NCI-H2029 treated with DMSO at 0.1 percent for 48 hours (cell line): ENCODE measurements at regions not wholly inside any gene's neighbourhood (a gene's known extent, or its start where the extent isn't known, plus 50 kb on each side); places are given as distances from the start of the nearest gene placed in this dataset.
"Not testable (repeated sequence)": the region's sequence is repeated elsewhere in the genome, so short reads cannot be mapped to it uniquely, and the experiment has no call there.

Experiments used
- DNase-seq: peaks from one replicate; lab custom pipeline; 2025; lab: John Stamatoyannopoulos, UW

DNA sequence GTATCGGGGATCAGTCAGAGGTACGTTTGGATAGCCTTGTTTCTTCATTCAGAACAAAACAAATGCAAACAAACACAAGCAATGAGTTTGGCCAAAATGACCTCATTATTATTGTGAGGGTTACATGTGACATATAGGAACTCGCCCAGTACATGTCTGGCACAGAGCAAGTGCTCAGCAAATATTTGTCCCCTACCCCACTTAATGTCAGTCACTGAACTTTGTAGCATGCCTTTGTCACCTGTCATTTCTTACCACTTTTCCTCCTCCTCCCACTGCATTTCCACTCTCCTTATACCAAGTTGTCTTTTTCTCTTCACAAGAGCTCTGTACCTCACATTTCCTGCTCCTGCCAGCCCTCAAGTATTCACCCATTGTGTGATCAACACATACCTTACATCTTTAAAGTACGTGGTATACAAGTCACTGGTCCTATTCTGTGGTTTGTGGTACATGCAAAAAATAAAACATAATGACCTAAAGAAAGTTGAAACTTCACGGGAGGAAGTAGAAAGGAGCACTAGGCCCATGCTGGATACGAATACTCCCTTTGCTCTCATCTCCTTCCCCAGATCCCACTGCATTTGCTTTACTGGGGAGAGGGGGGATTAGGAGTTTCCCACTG, 236.0 kb downstream of the INHBA start:
- no peak for DNase-seq

DNA sequence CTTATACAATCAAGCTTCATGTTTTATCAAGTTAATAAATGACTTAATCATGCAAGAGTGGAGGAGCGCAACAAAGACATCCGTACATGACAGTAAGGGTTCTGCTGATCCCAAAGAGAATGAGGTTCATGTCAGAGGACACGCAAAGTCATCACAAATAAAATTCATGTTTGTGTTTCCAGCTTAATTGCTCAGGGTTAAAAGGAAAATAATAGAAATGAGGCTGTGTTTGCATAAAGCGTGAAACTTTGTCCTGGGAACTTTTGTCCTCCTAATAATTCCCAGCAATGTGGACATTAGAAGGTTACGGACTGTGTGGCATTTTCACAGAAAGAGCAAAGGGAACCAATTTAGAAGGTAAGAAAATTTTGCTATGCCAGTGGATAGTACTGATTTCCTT, 237.3 kb downstream of the INHBA start:
- DNase-seq: no peak

DNA sequence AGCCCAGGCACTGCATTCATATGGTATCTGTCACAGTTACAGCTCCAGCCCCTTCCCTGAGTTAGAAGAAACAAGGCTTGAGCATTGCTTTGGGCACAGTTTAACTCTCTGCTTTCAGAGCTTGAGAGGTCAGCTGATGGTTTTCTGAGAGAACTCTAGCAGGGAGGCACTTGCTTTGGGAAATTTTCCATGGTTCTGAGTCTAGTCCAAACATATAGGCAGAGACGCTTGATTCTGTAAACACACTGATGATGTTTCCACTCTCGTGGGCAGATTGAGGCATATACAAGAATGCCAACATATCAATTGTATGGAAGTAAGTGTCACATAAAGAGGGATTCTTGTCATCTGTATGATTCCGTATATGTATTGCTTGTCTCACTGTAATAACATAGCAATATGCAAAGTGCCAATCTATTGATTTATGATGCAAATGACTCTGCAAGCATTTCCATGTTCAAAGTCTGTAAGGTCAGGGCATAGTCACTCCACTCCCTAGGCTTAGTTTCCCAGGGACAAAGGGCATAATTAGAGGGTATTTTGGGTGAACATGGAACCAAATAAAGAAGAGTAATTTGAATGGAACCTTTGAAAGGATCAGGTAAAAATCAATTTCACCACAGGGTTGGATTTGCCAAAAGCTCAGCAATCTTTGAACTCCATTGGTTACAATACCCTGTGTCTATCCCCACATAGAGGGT, 239.0 kb downstream of the INHBA start:
- no peak for DNase-seq

DNA sequence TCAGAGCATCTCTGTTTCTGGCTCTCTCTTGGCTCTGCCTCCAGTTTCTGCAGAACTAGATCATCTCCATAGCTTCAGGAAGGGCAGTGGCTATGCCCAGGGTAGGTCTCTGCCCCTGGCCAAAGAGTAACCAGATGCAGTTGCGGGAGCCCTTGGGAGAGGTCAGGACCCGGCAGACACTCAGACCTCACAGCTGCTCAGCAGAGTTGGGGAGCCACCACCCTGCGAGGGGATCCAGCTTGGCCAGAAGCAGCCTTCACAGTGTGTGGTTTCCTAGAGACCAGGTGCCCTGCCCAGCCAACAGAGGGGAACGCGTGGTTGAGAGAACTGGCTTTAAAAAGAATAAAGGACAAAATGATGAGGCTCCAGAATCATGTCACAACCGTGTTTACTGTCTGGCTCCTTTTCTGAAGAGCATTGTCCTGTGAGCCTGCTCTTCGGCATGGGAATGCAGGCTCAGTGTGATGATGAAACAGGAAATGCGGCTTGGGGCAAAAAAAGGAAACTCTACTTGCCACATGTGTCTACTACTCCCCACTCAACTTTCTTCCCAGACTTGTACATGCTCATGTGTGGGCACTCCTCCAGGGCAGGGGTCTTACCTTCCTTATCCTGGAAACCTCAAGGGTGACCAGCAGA, 243.1 kb downstream of the INHBA start:
- no peak for DNase-seq

DNA sequence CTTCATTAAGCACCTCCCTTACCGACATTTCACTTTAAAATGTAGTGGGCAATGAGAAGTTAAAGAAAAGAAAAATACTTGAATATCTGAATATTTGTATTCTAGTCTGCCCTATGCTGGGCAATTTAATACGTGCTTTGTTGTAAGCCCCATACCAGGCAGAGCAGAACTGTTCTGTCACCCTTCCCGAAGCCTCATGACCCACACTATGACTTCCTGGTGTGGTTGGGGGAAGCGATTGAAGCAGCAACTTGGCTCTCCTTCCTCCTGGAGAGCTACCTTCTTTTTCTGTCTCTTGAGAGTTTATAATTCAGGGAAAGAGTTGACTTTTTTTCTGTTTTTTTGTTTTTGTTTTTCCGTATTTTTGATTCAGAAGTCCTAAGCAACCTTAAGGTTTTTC, 243.7 kb downstream of the INHBA start:
- no peak for DNase-seq

DNA sequence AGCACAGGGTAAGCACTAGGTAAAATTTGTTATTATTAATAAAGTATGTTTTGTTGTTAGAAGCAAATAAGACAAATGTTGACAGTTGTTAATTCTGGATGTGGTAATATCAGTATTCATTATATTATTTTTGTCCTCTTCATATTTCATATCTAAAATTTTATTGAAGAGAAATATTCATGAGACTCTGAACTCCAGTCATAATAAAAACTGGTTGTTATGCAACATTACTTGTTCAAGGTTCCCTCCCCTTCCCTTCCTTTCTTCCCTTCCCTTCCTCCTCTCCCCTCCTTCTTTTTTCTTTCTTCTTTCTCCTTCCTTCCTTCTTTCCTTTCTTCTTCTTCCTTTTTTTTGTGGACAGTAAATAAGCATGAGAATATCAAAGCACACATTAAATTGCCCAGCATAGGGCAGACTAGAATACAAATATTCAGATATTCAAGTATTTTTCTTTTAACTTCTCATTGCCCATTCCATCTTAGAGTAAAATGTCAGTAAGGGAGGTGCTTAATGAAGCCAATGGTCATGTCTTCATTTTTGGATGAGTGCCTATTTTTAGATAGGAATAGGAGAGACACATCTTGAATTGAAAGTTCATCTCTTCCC, 245.0 kb downstream of the INHBA start:
- DNase-seq: no peak

DNA sequence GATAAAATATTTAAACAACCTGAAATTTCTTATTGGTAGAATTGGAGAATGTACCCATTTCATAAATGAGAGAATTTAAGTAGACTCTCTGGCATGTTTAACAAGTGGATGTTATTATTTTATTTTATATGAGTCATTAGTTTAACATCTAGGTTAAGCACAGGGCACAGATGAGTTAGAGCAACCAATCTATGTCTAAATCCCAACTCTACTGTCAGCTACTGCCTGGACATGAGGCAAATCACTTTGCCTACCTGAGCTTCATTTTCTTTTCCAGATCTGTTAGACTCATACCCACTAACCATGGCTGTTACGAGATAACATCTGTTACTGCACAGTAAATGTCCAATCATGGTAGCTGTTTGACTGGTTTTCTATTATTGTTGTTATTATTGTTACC, 251.1 kb downstream of the INHBA start:
- no peak for DNase-seq

DNA sequence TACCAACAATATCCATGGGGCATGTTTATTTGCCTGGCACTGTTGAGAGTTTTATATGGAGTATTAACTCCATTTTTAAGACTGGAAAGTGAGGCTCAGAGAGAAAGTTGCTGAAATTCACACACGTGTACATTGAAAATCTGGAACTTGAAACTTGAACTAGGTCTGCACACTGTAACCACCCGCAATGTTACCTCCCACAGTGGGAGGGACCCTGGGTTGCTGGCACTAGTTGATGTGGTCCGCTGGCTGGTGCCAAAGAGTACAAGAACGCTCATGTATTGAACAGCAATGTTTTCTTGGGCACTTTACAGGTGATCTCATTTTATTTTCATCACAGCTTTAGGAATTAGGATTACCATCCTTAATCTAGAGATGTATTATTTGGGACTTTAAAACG, 253.2 kb downstream of the INHBA start:
- no peak for DNase-seq

DNA sequence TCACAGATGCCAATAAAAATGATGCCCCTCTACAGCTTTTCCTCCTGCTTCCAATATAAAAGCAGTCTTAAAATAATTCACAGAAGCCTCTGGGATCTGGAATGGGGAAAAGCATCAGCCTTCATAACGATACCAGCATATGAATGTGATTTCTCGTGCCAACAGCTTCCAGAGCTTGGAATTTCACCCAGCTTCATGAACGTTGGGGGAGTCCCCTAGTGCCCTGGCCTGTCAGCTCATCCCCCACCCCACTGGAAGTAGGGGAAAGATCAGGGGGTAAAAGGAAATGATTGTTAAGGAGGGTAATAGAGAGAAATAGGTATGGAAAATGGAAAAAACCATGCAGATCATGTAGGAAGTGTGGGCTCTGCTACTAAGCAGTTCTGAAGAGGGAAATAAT, 253.6 kb downstream of the INHBA start:
- DNase-seq: no peak

DNA sequence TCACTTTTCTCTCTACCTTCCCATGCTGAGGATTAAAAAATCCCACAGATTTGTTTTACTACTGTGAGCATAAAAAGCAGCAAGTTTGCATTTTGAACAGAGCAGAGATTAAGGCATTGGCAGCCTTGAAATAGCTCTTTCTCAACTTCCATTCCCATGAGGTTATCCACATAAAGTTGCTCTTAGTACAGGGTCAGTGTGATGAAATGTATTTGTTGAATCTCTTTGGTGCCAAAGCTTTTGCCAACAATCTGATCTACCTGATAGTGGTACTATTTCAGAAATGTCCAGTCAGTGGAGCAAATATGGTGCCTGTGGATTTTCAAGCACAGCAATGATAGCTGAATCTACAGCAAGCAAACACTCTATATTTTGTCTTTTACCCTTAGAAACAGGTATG, 254.8 kb downstream of the INHBA start:
- DNase-seq: no peak

DNA sequence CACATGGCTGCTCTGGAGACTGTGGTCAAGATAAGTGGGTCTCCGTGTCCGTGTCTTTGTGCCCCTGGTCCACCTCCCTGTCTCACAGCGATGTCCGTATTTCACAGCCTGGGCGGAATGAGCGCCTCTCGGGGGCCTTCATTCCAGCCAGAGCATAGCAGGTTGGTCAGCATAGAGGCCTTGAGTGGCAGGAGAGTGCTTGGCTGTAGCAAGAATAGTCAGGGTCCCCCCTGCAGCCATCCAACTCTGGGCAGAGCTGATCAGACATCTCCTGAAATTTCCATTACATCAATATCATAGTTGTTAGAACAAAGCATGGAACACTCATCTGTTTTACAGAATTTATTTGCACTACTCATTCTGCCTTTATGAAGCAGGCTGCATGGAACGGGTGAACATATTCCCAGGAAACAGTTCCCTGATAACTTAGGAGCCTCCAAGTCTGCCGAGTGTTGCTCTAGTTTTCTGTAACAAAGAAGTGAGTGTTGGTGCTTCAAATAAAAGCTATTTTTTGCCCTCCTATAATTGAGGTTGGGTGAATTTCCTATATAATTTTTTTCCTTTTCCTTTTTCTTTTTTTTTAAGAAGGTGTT, 255.3 kb downstream of the INHBA start:
- no peak for DNase-seq

DNA sequence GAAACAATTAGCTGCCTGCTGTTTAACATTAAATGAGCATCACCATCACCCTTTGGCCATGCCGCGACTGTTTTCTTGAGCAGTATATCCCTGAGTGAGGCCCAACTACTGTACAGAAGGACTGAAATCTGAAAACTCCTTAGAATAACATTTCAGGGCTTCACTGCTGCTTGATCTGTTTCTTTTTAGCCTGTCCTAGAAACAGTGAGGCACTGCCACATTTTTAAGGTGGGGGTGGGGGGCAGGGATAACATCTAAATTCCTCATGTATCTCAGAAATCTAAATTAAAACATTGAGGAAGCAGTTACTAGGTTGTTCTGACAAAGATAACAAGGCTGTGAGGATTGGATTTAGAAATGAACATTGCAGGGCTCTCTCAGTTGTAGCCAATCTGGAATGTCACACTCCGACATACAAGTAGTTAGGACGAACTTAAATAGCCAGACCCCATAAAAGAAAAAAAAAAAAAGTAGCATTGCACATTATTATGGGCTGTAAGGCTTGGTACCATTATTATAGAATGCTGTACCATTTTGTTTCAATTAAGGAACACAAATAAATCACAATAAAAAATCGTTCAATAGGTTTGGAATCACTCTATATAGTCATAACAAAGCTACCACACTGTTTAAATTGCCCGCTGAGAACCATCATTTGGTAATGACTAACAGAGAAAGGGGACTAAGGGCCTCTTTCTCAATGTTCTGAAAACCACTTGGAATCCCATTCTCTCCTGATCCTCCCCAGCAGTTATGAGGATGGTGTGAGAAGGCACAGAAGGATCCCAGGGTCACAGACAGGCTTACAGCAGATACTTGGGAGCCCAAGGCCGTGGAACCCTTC, 256.1 kb downstream of the INHBA start:
- DNase-seq: no peak

DNA sequence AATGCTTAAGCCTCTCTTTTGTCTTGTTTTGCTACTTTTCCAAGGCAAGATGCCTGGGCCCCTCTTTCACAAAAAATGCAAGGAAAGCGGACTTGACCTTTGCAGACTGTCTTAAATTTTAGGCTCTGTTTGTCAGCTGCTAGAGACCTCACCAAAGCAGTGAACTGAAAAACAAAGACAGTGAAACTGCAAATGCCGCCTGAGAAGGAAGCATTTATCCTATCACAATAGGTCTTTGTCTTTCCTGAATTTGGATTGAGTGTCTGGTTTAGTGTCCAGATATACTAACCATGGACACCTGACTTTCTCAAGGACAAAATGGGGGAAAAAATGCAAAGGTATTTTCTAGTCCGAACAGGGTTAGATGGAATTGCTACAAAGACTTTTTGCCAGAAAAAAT, 256.9 kb downstream of the INHBA start:
- DNase-seq: no peak

DNA sequence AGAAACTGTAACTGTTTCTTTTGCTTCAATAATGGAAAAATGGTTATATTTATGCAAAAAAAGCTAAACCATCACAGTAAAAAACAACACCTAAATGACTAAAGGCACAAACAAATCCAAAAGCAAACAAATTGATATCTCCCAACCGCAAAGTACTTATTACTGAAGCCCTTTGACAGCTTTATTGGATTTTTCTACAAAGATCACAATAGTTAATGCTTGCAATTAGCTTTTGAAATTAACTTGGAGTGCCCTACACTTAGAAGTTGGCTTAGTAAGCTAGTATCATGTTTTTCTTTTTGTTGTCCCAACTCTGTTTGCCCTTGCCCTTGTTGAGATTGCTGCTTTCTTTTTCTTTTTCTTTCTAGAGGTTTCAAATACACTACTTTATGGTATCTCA, 257.5 kb downstream of the INHBA start:
- no peak for DNase-seq

DNA sequence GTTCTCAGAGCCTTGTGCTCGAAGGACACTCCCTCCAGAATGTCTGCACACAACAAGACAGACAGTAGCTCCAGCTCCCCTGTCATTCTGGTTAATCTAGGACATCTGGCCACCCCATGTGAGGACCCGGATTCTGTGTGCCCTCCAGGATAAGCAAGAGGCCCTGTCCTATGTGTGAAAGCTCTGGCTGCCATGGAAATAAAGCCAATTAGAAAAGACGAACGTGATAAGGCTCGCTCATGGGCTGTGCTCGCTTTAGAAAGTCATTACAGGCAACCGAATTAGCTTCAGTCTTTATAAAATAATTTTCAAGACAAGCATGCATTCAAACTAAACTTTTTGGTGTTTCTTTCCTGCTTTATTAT, 263.4 kb downstream of the INHBA start:
- DNase-seq: no peak

DNA sequence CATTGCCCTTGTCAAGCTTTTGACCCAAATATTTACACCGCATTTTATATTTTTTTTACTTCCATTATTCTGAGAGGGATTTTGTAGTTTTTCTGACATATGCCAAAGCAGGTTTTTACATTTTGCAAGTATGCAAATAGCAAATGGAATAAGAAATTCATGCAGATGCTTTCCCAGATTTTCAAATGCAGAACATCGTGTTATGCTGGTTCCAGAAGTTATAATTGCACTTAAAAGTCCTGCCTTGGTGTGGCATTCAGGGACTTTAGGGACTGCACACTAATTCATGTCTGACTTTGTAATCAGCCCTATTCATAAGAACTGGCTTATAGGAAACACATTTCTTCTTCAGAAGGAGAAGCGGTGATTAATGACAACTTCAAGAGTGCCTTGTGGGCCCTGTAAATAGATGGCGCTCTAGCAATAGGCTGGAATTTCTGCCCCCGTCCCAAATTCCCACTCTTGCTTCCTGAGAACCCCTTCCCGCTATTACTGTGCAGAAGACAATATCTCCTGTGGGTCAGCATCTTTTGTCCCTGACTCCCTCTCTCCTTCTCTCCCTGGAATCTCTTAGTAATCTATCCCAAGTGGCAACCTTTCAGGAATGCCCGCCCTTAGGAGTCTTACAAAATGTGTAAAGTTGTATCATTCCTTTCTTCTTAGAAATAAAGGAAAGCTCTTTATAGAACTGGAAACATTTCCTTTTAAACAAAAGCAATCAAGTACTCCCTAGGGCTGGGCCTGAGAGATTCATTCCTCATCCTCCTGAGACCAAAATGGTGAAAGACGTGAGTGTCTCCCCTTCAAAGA, 264.0 kb downstream of the INHBA start:
- no peak for DNase-seq

DNA sequence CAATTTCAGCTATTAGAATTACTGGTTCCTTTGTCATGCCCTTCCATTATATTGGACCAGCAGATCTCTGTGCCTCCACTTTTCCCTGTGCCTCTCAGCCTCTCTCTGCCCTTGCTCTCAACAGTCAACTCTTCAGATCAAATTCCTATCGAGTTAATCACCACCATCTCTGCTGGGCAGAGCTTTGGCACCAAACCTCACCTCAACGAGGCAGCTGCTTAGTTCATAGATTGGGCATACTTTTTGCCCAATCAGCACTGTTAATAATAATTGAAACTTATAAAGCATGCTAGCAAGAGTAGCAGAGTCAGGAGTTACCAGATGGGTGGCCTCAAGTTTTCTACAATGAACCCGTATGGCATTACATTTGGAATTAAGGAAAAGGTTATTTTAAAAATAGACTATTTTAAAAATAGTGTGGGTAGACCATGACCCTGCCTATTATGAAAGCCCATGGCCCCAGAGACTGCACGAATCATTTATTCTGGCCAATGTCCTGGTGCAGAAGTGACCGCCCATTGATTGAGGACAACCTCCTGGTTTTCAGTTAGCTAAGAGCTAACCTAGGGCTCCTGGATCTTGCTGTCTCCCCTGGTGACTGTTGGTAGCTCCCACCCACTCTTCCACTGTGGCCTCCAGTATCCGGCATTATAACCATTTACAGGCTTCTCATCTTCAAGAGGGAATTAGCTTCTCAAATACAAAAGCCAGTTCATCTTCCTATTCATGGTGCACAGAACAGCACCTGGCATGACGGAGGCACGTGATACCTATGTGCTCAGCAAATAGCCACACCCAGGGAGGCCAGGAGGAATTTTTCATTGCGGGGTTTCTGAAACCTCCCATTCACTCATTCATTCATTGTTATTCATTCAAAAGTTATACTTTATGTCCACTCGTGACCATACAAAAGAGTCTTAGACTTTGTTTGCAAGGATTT, 265.4 kb downstream of the INHBA start:
- DNase-seq: no peak

DNA sequence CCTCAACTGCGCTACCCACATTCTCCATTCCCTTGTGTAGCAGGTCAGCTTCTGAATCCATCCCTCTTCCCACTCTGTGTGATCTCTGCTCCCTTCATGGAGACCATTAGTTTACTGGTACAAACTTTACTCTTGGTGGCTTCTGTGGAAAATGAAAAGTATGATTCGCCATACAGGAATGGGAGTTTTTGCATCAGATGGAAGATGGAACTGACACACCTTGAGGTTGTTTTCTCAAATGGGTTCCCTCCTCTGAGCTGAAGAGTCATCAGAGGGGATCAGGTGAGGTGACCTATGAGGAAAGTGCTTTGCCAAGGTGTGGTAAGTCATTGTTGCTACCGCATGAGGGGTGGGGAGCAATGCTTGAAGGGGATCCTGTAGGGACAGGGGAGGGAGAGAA, 266.8 kb downstream of the INHBA start:
- no peak for DNase-seq

DNA sequence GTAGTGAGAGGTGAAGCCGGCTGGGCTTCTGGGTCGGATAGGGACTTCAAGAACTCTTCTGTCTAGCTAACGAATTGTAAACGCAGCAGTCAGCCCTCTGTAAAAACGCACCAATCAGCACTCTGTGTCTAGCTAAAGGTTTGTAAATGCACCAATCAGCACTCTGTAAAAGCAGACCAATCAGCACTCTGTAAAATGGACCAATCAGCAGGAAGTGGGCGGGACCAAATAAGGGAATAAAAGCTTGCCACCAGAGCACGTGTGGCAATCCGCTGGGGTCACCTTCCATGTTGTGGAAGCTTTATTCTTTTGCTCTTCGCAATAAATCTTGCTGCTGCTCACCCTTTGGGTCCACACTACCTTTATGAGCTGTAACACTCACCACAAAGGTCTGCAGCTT, 267.9 kb downstream of the INHBA start:
- not testable (repeated sequence) for DNase-seq

DNA sequence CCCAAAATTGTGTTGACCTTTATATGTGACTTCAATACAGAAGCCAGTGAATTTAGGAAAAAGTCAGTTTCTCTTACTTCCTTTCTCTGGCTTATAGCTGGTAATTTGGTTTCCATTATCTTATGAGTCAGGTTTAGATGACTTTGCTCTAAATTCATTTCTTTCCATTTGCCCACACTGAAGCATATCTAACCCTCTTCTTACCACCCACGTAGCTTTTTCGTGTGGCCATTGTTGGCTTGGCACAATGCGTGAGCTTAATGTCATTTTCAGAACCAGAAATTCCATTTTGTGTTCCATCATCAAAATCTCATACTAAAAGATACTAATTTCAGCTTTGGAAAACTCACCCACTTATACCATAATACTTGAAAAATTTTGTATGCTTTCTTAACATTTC, 271.2 kb downstream of the INHBA start:
- no peak for DNase-seq
